GM23248 (cell line): ENCODE measurements at regions not wholly inside any gene's neighbourhood (a gene's known extent, or its start where the extent isn't known, plus 50 kb on each side); places are given as distances from the start of the nearest gene placed in this dataset.
A peak's percentile ranks its signal among the peaks of the same experiment; 100 is the strongest.
"Not testable (repeated sequence)": the region's sequence is repeated elsewhere in the genome, so short reads cannot be mapped to it uniquely, and the experiment has no call there.

ENCODE experiments used
- DNase-seq: peaks from one replicate; pipeline ENCODE4 v3.0.0-alpha.2; 2015
- H2AFZ ChIP-seq: fragments of 200-600 bp; sonication (generic); 2 replicates; pipeline ENCODE4 v1.6.1; 2016; ENCODE audit warnings: antibody characterized with exemption
- H3F3A ChIP-seq: fragments of 200-600 bp; sonication (generic); 2 replicates; pipeline ENCODE4 v1.6.1; 2016; ENCODE audit warnings: mild to moderate bottlenecking, antibody characterized with exemption, mixed run types; ENCODE audit not compliant: insufficient read depth
- H3K27ac ChIP-seq: fragments of 200-600 bp; sonication (generic); 2 replicates; pipeline ENCODE4 v1.5.1; 2016; ENCODE audit warnings: mild to moderate bottlenecking
- H3K27me3 ChIP-seq: fragments of 200-600 bp; sonication (generic); replicated peaks from 2 replicates; pipeline ENCODE4 v1.6.1; 2016; ENCODE audit warnings: mild to moderate bottlenecking; ENCODE audit not compliant: insufficient read depth
- H3K36me3 ChIP-seq: fragments of 200-600 bp; sonication (generic); 2 replicates; pipeline ENCODE4 v1.6.1; 2016; ENCODE audit warnings: low read depth, mild to moderate bottlenecking
- H3K4me1 ChIP-seq: fragments of 200-600 bp; sonication (generic); 2 replicates; pipeline ENCODE4 v1.6.1; 2016; ENCODE audit warnings: mild to moderate bottlenecking; ENCODE audit not compliant: insufficient read depth
- H3K4me2 ChIP-seq: fragments of 200-600 bp; sonication (generic); one replicate; pipeline ENCODE4 v1.6.1; 2016; ENCODE audit warnings: mild to moderate bottlenecking; ENCODE audit not compliant: unreplicated experiment
- H3K4me3 ChIP-seq: fragments of 200-600 bp; sonication (generic); 2 replicates; pipeline ENCODE4 v1.5.1; 2016; ENCODE audit warnings: mild to moderate bottlenecking
- H3K79me2 ChIP-seq: fragments of 200-600 bp; sonication (generic); 2 replicates; pipeline ENCODE4 v1.6.1; 2016; ENCODE audit warnings: mild to moderate bottlenecking; ENCODE audit not compliant: insufficient read depth
- H3K9ac ChIP-seq: fragments of 200-600 bp; sonication (generic); 2 replicates; pipeline ENCODE4 v1.6.1; 2016; ENCODE audit warnings: mild to moderate bottlenecking
- H3K9me2 ChIP-seq: fragments of 200-600 bp; sonication (generic); 2 replicates; pipeline ENCODE4 v1.6.1; 2016; ENCODE audit warnings: mixed run types, mild to moderate bottlenecking, moderate library complexity; ENCODE audit not compliant: insufficient read depth
- H3K9me3 ChIP-seq: fragments of 200-600 bp; sonication (generic); one replicate; pipeline ENCODE4 v1.6.1; 2017; ENCODE audit warnings: low read depth
- H4K20me1 ChIP-seq: fragments of 200-600 bp; sonication (generic); 2 replicates; pipeline ENCODE4 v1.6.0; 2016; ENCODE audit not compliant: insufficient read depth
- EZH2 ChIP-seq: fragments of 200-600 bp; sonication (generic); IDR thresholded peaks from 2 replicates; pipeline ENCODE4 v1.6.1; 2018; ENCODE audit warnings: antibody characterized with exemption, mild to moderate bottlenecking; ENCODE audit not compliant: insufficient read depth, poor library complexity, severe bottlenecking
- EZH2phosphoT487 ChIP-seq: fragments of 200-600 bp; sonication (generic); IDR thresholded peaks from 2 replicates; pipeline ENCODE4 v1.6.1; 2018; ENCODE audit warnings: antibody characterized with exemption, moderate library complexity, mild to moderate bottlenecking, low read depth; ENCODE audit not compliant: insufficient read depth
- WGBS, 2 experiments: methylation state at CpG; one replicate each; pipeline ENCODE4 v1.1.6; 2015 to 2017; ENCODE audit warnings: low lambda C conversion rate in 2 of 2, low coverage in 1 of 2; ENCODE audit errors: missing lambda C conversion rate in 2 of 2; 5-methylcytosine and 5-hydroxymethylcytosine counted together
- in situ Hi-C: fragments of 300-500 bp; cut with MboI; formaldehyde crosslinking; loops from 2 replicates; pipeline ENCODE4 v1.15.0; 2020

- no peaks in the 10 kb centered on the region for H4K20me1 ChIP-seq
- no peaks in the 10 kb centered on the region for H3K36me3 ChIP-seq
- H3K79me2 ChIP-seq, result no peaks in the 10 kb centered on the region
- DNase-seq, result peak; percentile 16
- H3K9me3 ChIP-seq, result no peaks in the 10 kb centered on the region
- H3K9me2 ChIP-seq, result no peaks in the 10 kb centered on the region
- TF ChIP-seq EZH2 (no peak), EZH2phosphoT487 (no peak)
- no peak overlapping the region for H3K27ac ChIP-seq
- peaks cover 17% of the 10 kb centered on the region; the same call in 1 of the 2 replicates for H3F3A ChIP-seq
- no peak overlapping the region for H3K9ac ChIP-seq
- peak overlapping the region; percentile 52 for H3K4me2 ChIP-seq
- in situ Hi-C loops, result no loop called here
- H3K27me3 ChIP-seq, result no peaks in the 10 kb centered on the region
- peaks cover 51% of the 10 kb centered on the region for H3K4me1 ChIP-seq
- peak overlapping the region; percentile 72 for H2AFZ ChIP-seq
- H3K4me3 ChIP-seq, result peak overlapping the region; percentile 44; the same call in 1 of the 2 replicates
- 19 to 32% methylated on average over 6 of the region's 6 CpGs for WGBS, 2 experiments
Measured at GRCh38 chr1:115507901-115508300, 133.9 kb upstream of the VANGL1 start.

- in situ Hi-C loops, result no loop called here
- Histone ChIP-seq H3K9ac (peak overlapping the region; percentile 30; the same call in 1 of the 2 replicates), H3K9me3 (no peaks in the 10 kb centered on the region), H3K36me3 (no peaks in the 10 kb centered on the region), H2AFZ (peak overlapping the region; percentile 72), H3K27ac (no peak overlapping the region), H3K27me3 (no peaks in the 10 kb centered on the region), H3F3A (peaks cover 17% of the 10 kb centered on the region; the same call in 1 of the 2 replicates), H4K20me1 (no peaks in the 10 kb centered on the region), H3K9me2 (no peaks in the 10 kb centered on the region), H3K4me2 (peak overlapping the region; percentile 52), H3K79me2 (no peaks in the 10 kb centered on the region), H3K4me3 (peak overlapping the region; percentile 44), H3K4me1 (peaks cover 51% of the 10 kb centered on the region)
- TF ChIP-seq EZH2phosphoT487, result no peak
- no peak for TF ChIP-seq EZH2
- WGBS, 2 experiments, result 17 to 20% methylated on average over 10 of the region's 10 CpGs
- peak; percentile 76 for DNase-seq
Measured at GRCh38 chr1:115506924-115507589, 134.7 kb upstream of the VANGL1 start.

- 44 to 48% methylated on average over 8 of the region's 8 CpGs for WGBS, 2 experiments
- Histone ChIP-seq H3K9ac (peak overlapping the region; percentile 30; the same call in 1 of the 2 replicates), H3K4me2 (peak overlapping the region; percentile 52)
Measured at GRCh38 chr1:115506518-115506917, 135.3 kb upstream of the VANGL1 start.

GRCh38 chr1:115505148-115505571 lies 136.6 kb upstream of the VANGL1 start:
- Histone ChIP-seq H3F3A (peaks cover 21% of the 10 kb centered on the region; the same call in 1 of the 2 replicates), H3K79me2 (no peaks in the 10 kb centered on the region), H2AFZ (no peak overlapping the region), H3K27me3 (no peaks in the 10 kb centered on the region), H3K4me1 (peaks cover 46% of the 10 kb centered on the region), H3K36me3 (no peaks in the 10 kb centered on the region), H3K9ac (peak overlapping the region; percentile 12; the same call in 1 of the 2 replicates), H3K27ac (0 out of 2 replicates have a peak overlapping the region, but pooled peaks have one; percentile 3), H3K4me3 (0 out of 2 replicates have a peak overlapping the region, but pooled peaks have one; percentile 44), H3K9me2 (no peaks in the 10 kb centered on the region), H3K4me2 (peak overlapping the region; percentile 23), H4K20me1 (no peaks in the 10 kb centered on the region), H3K9me3 (no peaks in the 10 kb centered on the region)
- peak; percentile 52 for DNase-seq
- TF ChIP-seq EZH2phosphoT487, result 0 out of 2 replicates have a peak, but pooled peaks have one; percentile 60
- TF ChIP-seq EZH2, result no peak
- in situ Hi-C loops, result no loop called here

More at GRCh38 chr1:115506518-115506917, 135.3 kb upstream of the VANGL1 start:
- TF ChIP-seq EZH2phosphoT487 (no peak), EZH2 (no peak)
- Histone ChIP-seq H3K4me1 (peaks cover 51% of the 10 kb centered on the region), H2AFZ (peak overlapping the region; percentile 72), H3K9me2 (no peaks in the 10 kb centered on the region), H3K79me2 (no peaks in the 10 kb centered on the region), H3K27me3 (no peaks in the 10 kb centered on the region), H3K4me3 (peak overlapping the region; percentile 44), H3F3A (peaks cover 21% of the 10 kb centered on the region; the same call in 1 of the 2 replicates), H3K9me3 (no peaks in the 10 kb centered on the region), H3K36me3 (no peaks in the 10 kb centered on the region), H3K27ac (no peak overlapping the region), H4K20me1 (no peaks in the 10 kb centered on the region)
- DNase-seq, result peak; percentile 10
- in situ Hi-C loops, result no loop called here

- Histone ChIP-seq H3F3A (peaks cover 15% of the 10 kb centered on the region; the same call in 1 of the 2 replicates), H3K4me1 (peaks cover 38% of the 10 kb centered on the region)
- H3K9me2 ChIP-seq, in situ Hi-C loops, H2AFZ ChIP-seq, H3K79me2 ChIP-seq, H3K36me3 ChIP-seq, H3K27me3 ChIP-seq, DNase-seq, H3K4me3 ChIP-seq, H4K20me1 ChIP-seq, H3K9me3 ChIP-seq, H3K9ac ChIP-seq, H3K27ac ChIP-seq, H3K4me2 ChIP-seq: not testable (repeated sequence)
- WGBS, 2 experiments, result 92 to 93% methylated on average over 4 of the region's 4 CpGs
Measured at GRCh38 chr1:115502183-115502582, 139.6 kb upstream of the VANGL1 start.
